NCI-H82 (cell line): ENCODE measurements at regions not wholly inside any gene's neighbourhood (a gene's known extent, or its start where the extent isn't known, plus 50 kb on each side); places are given as distances from the start of the nearest gene placed in this dataset.
"Not testable (repeated sequence)": the region's sequence is repeated elsewhere in the genome, so short reads cannot be mapped to it uniquely, and the experiment has no call there.

Experiments used
- DNase-seq: peaks from one replicate; lab custom pipeline; 2025; lab: John Stamatoyannopoulos, UW

- no peak for DNase-seq
Observed at GRCh38 chr1:68873144-68873543, 376.3 kb upstream of the DEPDC1 start.

GRCh38 chr1:68881330-68882194, 384.7 kb upstream of the DEPDC1 start:
- DNase-seq = peak; percentile 60

GRCh38 chr1:68889471-68889870, 392.6 kb upstream of the DEPDC1 start:
- DNase-seq = no peak

- DNase-seq = no peak
Observed at GRCh38 chr1:68890736-68891135, 393.9 kb upstream of the DEPDC1 start.

GRCh38 chr1:68904477-68904876, 407.6 kb upstream of the DEPDC1 start:
- no peak for DNase-seq

- no peak for DNase-seq
Observed at GRCh38 chr1:68906431-68906830, 409.5 kb upstream of the DEPDC1 start.

GRCh38 chr1:68907491-68907890, 410.6 kb upstream of the DEPDC1 start:
- no peak for DNase-seq

- peak; percentile 3 for DNase-seq
Observed at GRCh38 chr1:68908316-68908715, 411.4 kb upstream of the DEPDC1 start.

GRCh38 chr1:68916221-68916902, 419.5 kb upstream of the DEPDC1 start:
- DNase-seq = no peak

- no peak for DNase-seq
Observed at GRCh38 chr1:68917456-68917855, 420.6 kb upstream of the DEPDC1 start.

- no peak for DNase-seq
Observed at GRCh38 chr1:68918563-68918962, 421.7 kb upstream of the DEPDC1 start.

- no peak for DNase-seq
Observed at GRCh38 chr1:68919075-68919474, 422.2 kb upstream of the DEPDC1 start.

GRCh38 chr1:68923475-68924088, 426.7 kb upstream of the DEPDC1 start:
- not testable (repeated sequence) for DNase-seq

- DNase-seq = no peak
Observed at GRCh38 chr1:68930101-68930500, 433.2 kb upstream of the DEPDC1 start.

GRCh38 chr1:68936530-68936929, 439.6 kb upstream of the DEPDC1 start:
- DNase-seq = no peak

- DNase-seq = no peak
Observed at GRCh38 chr1:68938051-68938666, 441.3 kb upstream of the DEPDC1 start.

GRCh38 chr1:68950036-68950435, 453.2 kb upstream of the DEPDC1 start:
- DNase-seq = no peak

- DNase-seq = no peak
Observed at GRCh38 chr1:68953311-68953710, 456.4 kb upstream of the DEPDC1 start.

GRCh38 chr1:68954841-68955240, 458.0 kb upstream of the DEPDC1 start:
- DNase-seq = no peak

- no peak for DNase-seq
Observed at GRCh38 chr1:68955424-68955823, 458.5 kb upstream of the DEPDC1 start.

- DNase-seq = no peak
Observed at GRCh38 chr1:68958958-68959357, 462.1 kb upstream of the DEPDC1 start.

- no peak for DNase-seq
Observed at GRCh38 chr1:68959461-68960030, 462.7 kb upstream of the DEPDC1 start.
